ENCODE measurements at regions not wholly inside any gene's neighbourhood (a gene's known extent, or its start where the extent isn't known, plus 50 kb on each side); places are given as distances from the start of the nearest gene placed in this dataset.

GRCh38 chr11:8777907-8778767, 95.5 kb downstream of the RPL27A start:
- ATAC-seq = peak; percentile 42
- TF ChIP-seq RARB (CRISPR knock-in tag; IDR thresholded peaks at IDR 0.05) (no peak), TCF4 (CRISPR knock-in tag; IDR thresholded peaks at IDR 0.05; ENCODE audit: borderline replicate concordance) (no peak), ZNF8 (CRISPR knock-in tag; IDR thresholded peaks at IDR 0.05) (no peak), SNAI2 (CRISPR knock-in tag; IDR thresholded peaks at IDR 0.05) (no peak), ZNF70 (CRISPR knock-in tag; IDR thresholded peaks at IDR 0.05) (no peak)

DNA sequence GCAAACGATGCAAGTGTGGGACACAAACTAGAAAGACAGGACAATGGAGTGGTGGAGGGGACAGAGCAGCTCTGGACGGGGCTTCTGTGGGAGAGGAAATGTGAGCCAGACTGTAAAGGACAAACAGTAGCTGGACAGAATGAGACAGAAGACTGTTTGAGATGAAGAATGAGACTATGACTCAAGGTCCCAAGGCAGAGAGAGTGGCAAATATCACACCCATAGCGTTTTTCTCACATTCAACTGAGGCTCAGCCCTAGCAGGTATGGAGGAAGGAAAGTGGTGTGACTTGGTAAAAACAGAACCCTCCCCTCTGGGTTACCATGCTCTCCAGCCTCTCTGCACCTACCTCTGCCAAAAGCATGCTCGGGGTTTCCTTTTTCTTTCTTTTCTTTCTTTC, 96.5 kb downstream of the RPL27A start:
- ATAC-seq = no peak
- TF ChIP-seq TSHZ2 (CRISPR knock-in tag; IDR thresholded peaks at IDR 0.05) (no peak), ESRRG (CRISPR knock-in tag; IDR thresholded peaks at IDR 0.05) (no peak), PATZ1 (CRISPR knock-in tag; IDR thresholded peaks at IDR 0.05; ENCODE audit: borderline replicate concordance) (no peak), TOX (CRISPR knock-in tag; IDR thresholded peaks at IDR 0.05; ENCODE audit: borderline replicate concordance) (no peak), TCF4 (CRISPR knock-in tag; IDR thresholded peaks at IDR 0.05; ENCODE audit: borderline replicate concordance) (no peak), CSDC2 (CRISPR knock-in tag; IDR thresholded peaks at IDR 0.05) (no peak), PPARA (CRISPR knock-in tag; IDR thresholded peaks at IDR 0.05; ENCODE audit: borderline replicate concordance) (no peak), SNAI2 (CRISPR knock-in tag; IDR thresholded peaks at IDR 0.05) (no peak), ZFP30 (CRISPR knock-in tag; IDR thresholded peaks at IDR 0.05) (no peak), ISL1 (CRISPR knock-in tag; IDR thresholded peaks at IDR 0.05) (no peak), ARNTL (CRISPR knock-in tag; IDR thresholded peaks at IDR 0.05; ENCODE audit: borderline replicate concordance, low read depth) (no peak), ZNF8 (CRISPR knock-in tag; IDR thresholded peaks at IDR 0.05) (no peak)
- TF ChIP-seq, protein P1, sequence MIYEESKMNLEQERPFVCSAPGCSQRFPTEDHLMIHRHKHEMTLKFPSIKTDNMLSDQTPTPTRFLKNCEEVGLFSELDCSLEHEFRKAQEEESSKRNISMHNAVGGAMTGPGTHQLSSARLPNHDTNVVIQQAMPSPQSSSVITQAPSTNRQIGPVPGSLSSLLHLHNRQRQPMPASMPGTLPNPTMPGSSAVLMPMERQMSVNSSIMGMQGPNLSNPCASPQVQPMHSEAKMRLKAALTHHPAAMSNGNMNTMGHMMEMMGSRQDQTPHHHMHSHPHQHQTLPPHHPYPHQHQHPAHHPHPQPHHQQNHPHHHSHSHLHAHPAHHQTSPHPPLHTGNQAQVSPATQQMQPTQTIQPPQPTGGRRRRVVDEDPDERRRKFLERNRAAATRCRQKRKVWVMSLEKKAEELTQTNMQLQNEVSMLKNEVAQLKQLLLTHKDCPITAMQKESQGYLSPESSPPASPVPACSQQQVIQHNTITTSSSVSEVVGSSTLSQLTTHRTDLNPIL (CRISPR knock-in tag; IDR thresholded peaks at IDR 0.05; ENCODE audit: low read depth) = no peak
- TF ChIP-seq, protein P2, sequence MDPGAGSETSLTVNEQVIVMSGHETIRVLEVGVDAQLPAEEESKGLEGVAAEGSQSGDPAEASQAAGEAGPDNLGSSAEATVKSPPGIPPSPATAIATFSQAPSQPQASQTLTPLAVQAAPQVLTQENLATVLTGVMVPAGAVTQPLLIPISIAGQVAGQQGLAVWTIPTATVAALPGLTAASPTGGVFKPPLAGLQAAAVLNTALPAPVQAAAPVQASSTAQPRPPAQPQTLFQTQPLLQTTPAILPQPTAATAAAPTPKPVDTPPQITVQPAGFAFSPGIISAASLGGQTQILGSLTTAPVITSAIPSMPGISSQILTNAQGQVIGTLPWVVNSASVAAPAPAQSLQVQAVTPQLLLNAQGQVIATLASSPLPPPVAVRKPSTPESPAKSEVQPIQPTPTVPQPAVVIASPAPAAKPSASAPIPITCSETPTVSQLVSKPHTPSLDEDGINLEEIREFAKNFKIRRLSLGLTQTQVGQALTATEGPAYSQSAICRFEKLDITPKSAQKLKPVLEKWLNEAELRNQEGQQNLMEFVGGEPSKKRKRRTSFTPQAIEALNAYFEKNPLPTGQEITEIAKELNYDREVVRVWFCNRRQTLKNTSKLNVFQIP (CRISPR knock-in tag; IDR thresholded peaks at IDR 0.05; ENCODE audit: borderline replicate concordance, low read depth) = no peak

DNA sequence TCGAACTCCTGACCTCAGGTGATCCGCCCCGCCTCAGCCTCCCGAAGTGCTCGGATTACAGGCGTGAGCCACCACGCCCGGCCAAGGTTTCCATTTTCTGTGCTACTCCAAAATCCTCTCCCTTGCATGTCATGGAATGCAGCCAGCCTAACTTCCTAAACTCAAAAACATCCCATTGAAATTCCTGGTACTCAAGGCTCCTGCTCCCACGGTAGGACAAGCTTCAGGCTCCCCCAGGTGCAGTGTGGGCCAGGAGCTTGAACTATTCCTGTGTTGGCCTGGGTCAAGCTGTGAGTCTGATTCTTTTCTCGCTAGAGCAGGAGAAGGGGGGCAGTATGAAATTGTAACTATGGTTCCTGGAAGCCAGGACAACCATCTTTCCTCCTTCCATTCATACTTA, 97.1 kb downstream of the RPL27A start:
- ATAC-seq = no peak
- no peak for TF ChIP-seq ZC3H10 (CRISPR knock-in tag; IDR thresholded peaks at IDR 0.05)
- TF ChIP-seq, protein P2 (CRISPR knock-in tag; IDR thresholded peaks at IDR 0.05; ENCODE audit: borderline replicate concordance, low read depth) = no peak
- no peak for TF ChIP-seq ESRRG (CRISPR knock-in tag; IDR thresholded peaks at IDR 0.05)
- no peak for TF ChIP-seq ZNF70 (CRISPR knock-in tag; IDR thresholded peaks at IDR 0.05)
- no peak for TF ChIP-seq RARB (CRISPR knock-in tag; IDR thresholded peaks at IDR 0.05)
- TF ChIP-seq, protein P1 (CRISPR knock-in tag; IDR thresholded peaks at IDR 0.05; ENCODE audit: low read depth) = no peak
- TF ChIP-seq ZFP3 (CRISPR knock-in tag; IDR thresholded peaks at IDR 0.05) = no peak
- TF ChIP-seq TCF4 (CRISPR knock-in tag; IDR thresholded peaks at IDR 0.05; ENCODE audit: borderline replicate concordance) = no peak
- no peak for TF ChIP-seq CSDC2 (CRISPR knock-in tag; IDR thresholded peaks at IDR 0.05)
- TF ChIP-seq ZNF8 (CRISPR knock-in tag; IDR thresholded peaks at IDR 0.05) = no peak
- TF ChIP-seq ZFP30 (CRISPR knock-in tag; IDR thresholded peaks at IDR 0.05) = no peak
- TF ChIP-seq ISL1 (CRISPR knock-in tag; IDR thresholded peaks at IDR 0.05) = no peak
- TF ChIP-seq BACH2 (CRISPR knock-in tag; IDR thresholded peaks at IDR 0.05; ENCODE audit: borderline replicate concordance) = no peak
- TF ChIP-seq PPARA (CRISPR knock-in tag; IDR thresholded peaks at IDR 0.05; ENCODE audit: borderline replicate concordance) = no peak
- no peak for TF ChIP-seq ZNF565 (CRISPR knock-in tag; conservative IDR thresholded peaks at IDR 0.05; ENCODE audit: low read depth)
- no peak for TF ChIP-seq SNAI2 (CRISPR knock-in tag; IDR thresholded peaks at IDR 0.05)
- no peak for TF ChIP-seq GLIS3 (CRISPR knock-in tag; IDR thresholded peaks at IDR 0.05)
